Rectal smooth muscle tissue (tissue), 1 donor: ENCODE measurements at regions not wholly inside any gene's neighbourhood (a gene's known extent, or its start where the extent isn't known, plus 50 kb on each side); places are given as distances from the start of the nearest gene placed in this dataset.
"Not testable (repeated sequence)": the region's sequence is repeated elsewhere in the genome, so short reads cannot be mapped to it uniquely, and the experiment has no call there.

Source experiments
- H3K27ac ChIP-seq: one replicate; pipeline ENCODE4 v1.7.0; 2013; ENCODE audit warnings: low read depth, low read length, inconsistent platforms
- H3K27me3 ChIP-seq: one replicate; pipeline ENCODE4 v1.7.0; 2013; ENCODE audit warnings: low read length; ENCODE audit not compliant: control insufficient read depth, insufficient read depth
- H3K36me3 ChIP-seq: one replicate; pipeline ENCODE4 v1.7.0; 2013; ENCODE audit warnings: low read length; ENCODE audit not compliant: control insufficient read depth, insufficient read depth
- H3K4me1 ChIP-seq: one replicate; pipeline ENCODE4 v1.7.0; 2013; ENCODE audit warnings: low read length; ENCODE audit not compliant: control insufficient read depth, insufficient read depth
- H3K4me3 ChIP-seq: one replicate; pipeline ENCODE4 v1.7.0; 2013; ENCODE audit warnings: low read length
- H3K9ac ChIP-seq: one replicate; pipeline ENCODE4 v1.7.0; 2013; ENCODE audit warnings: low read length

- H3K27ac ChIP-seq, H3K4me1 ChIP-seq, H3K4me3 ChIP-seq, H3K27me3 ChIP-seq, H3K36me3 ChIP-seq, H3K9ac ChIP-seq: not testable (repeated sequence)
Measured at GRCh38 chr2:83339942-83340341, 1119.1 kb downstream of the SUCLG1 start.

- Histone ChIP-seq H3K4me1 (no peaks in the 10 kb centered on the region), H3K9ac (no peak overlapping the region), H3K36me3 (no peaks in the 10 kb centered on the region), H3K4me3 (no peak overlapping the region), H3K27ac (no peak overlapping the region), H3K27me3 (no peaks in the 10 kb centered on the region)
Measured at GRCh38 chr2:83331810-83332209, 1127.3 kb downstream of the SUCLG1 start.

- no peaks in the 10 kb centered on the region for H3K27me3 ChIP-seq
- no peaks in the 10 kb centered on the region for H3K36me3 ChIP-seq
- no peak overlapping the region for H3K9ac ChIP-seq
Measured at GRCh38 chr2:83323038-83323437, 1136.0 kb downstream of the SUCLG1 start.

GRCh38 chr2:83320053-83320452, 1139.0 kb downstream of the SUCLG1 start:
- Histone ChIP-seq H3K36me3 (no peaks in the 10 kb centered on the region), H3K9ac (no peak overlapping the region), H3K4me3 (no peak overlapping the region), H3K4me1 (no peaks in the 10 kb centered on the region), H3K27ac (no peak overlapping the region), H3K27me3 (no peaks in the 10 kb centered on the region)

More at GRCh38 chr2:83323038-83323437, 1136.0 kb downstream of the SUCLG1 start:
- H3K4me1 ChIP-seq, result no peaks in the 10 kb centered on the region
- no peak overlapping the region for H3K4me3 ChIP-seq
- no peak overlapping the region for H3K27ac ChIP-seq

GRCh38 chr2:83305758-83306378, 1153.2 kb downstream of the SUCLG1 start:
- Histone ChIP-seq H3K9ac (no peak overlapping the region), H3K27ac (no peak overlapping the region), H3K4me1 (no peaks in the 10 kb centered on the region), H3K36me3 (no peaks in the 10 kb centered on the region), H3K27me3 (no peaks in the 10 kb centered on the region), H3K4me3 (no peak overlapping the region)

- Histone ChIP-seq H3K4me1 (no peaks in the 10 kb centered on the region), H3K27me3 (no peaks in the 10 kb centered on the region), H3K36me3 (no peaks in the 10 kb centered on the region), H3K4me3 (no peak overlapping the region), H3K27ac (no peak overlapping the region), H3K9ac (no peak overlapping the region)
Measured at GRCh38 chr2:83291083-83291482, 1168.0 kb downstream of the SUCLG1 start.

- Histone ChIP-seq H3K27ac (no peak overlapping the region), H3K36me3 (no peaks in the 10 kb centered on the region), H3K9ac (no peak overlapping the region), H3K27me3 (no peaks in the 10 kb centered on the region), H3K4me1 (no peaks in the 10 kb centered on the region), H3K4me3 (no peak overlapping the region)
Measured at GRCh38 chr2:83282841-83283240, 1176.2 kb downstream of the SUCLG1 start.

GRCh38 chr2:83282043-83282795, 1176.9 kb downstream of the SUCLG1 start:
- no peaks in the 10 kb centered on the region for H3K27me3 ChIP-seq
- no peaks in the 10 kb centered on the region for H3K4me1 ChIP-seq
- no peak overlapping the region for H3K4me3 ChIP-seq
- H3K9ac ChIP-seq, result no peak overlapping the region
- no peaks in the 10 kb centered on the region for H3K36me3 ChIP-seq
- no peak overlapping the region for H3K27ac ChIP-seq

- Histone ChIP-seq H3K4me3 (no peak overlapping the region), H3K27me3 (no peaks in the 10 kb centered on the region)
Measured at GRCh38 chr2:83280391-83280790, 1178.7 kb downstream of the SUCLG1 start.

GRCh38 chr2:83273322-83273721, 1185.8 kb downstream of the SUCLG1 start:
- Histone ChIP-seq H3K36me3 (no peaks in the 10 kb centered on the region), H3K4me1 (no peaks in the 10 kb centered on the region), H3K27me3 (no peaks in the 10 kb centered on the region), H3K9ac (no peak overlapping the region), H3K27ac (no peak overlapping the region), H3K4me3 (no peak overlapping the region)

More at GRCh38 chr2:83280391-83280790, 1178.7 kb downstream of the SUCLG1 start:
- no peaks in the 10 kb centered on the region for H3K36me3 ChIP-seq
- no peak overlapping the region for H3K9ac ChIP-seq
- H3K4me1 ChIP-seq, result no peaks in the 10 kb centered on the region
- H3K27ac ChIP-seq, result no peak overlapping the region

GRCh38 chr2:83261591-83262136, 1197.4 kb downstream of the SUCLG1 start:
- Histone ChIP-seq H3K27ac (no peak overlapping the region), H3K36me3 (no peaks in the 10 kb centered on the region), H3K9ac (no peak overlapping the region), H3K4me1 (no peaks in the 10 kb centered on the region), H3K27me3 (no peaks in the 10 kb centered on the region), H3K4me3 (no peak overlapping the region)

GRCh38 chr2:83253848-83254247, 1205.2 kb downstream of the SUCLG1 start:
- Histone ChIP-seq H3K9ac (no peak overlapping the region), H3K27ac (no peak overlapping the region), H3K4me3 (no peak overlapping the region), H3K4me1 (no peaks in the 10 kb centered on the region), H3K36me3 (no peaks in the 10 kb centered on the region), H3K27me3 (no peaks in the 10 kb centered on the region)
